Activated CD4-positive, alpha-beta T cell treated with anti-CD3 and anti-CD28 coated beads for 36 hours (primary cell): ENCODE measurements at regions not wholly inside any gene's neighbourhood (a gene's known extent, or its start where the extent isn't known, plus 50 kb on each side); places are given as distances from the start of the nearest gene placed in this dataset.
A peak's percentile ranks its signal among the peaks of the same experiment; 100 is the strongest.

Source experiments
- ATAC-seq: fragments of 200-7000 bp; cut with Tn5 transposase; one replicate; pipeline ENCODE4 v1.10.0; 2021; ENCODE audit warnings: mild to moderate bottlenecking, moderate library complexity
- CTCF ChIA-PET: fragments of 350-600 bp; sonication (Branson Sonifier 250); formaldehyde crosslinking; loops from one replicate; lab custom pipeline; 2021; ENCODE audit warnings: antibody characterized with exemption; lab: Charles Lee
- POLR2A ChIA-PET: fragments of 350-600 bp; sonication (Branson Sonifier 250); formaldehyde crosslinking; loops from one replicate; lab custom pipeline; 2021; ENCODE audit warnings: antibody characterized with exemption, inconsistent platforms; lab: Charles Lee
- DNase-seq: peaks from one replicate; pipeline ENCODE4 v3.0.0-alpha.2; 2020
- H3K27ac Mint-ChIP-seq: one replicate; pipeline ENCODE4 v1.8.0; 2021; ENCODE audit warnings: mixed read lengths
- H3K27me3 Mint-ChIP-seq: one replicate; pipeline ENCODE4 v1.8.0; 2021; ENCODE audit warnings: mixed read lengths
- H3K36me3 Mint-ChIP-seq: one replicate; pipeline ENCODE4 v1.8.0; 2021; ENCODE audit warnings: low read depth, mixed read lengths
- H3K4me1 Mint-ChIP-seq: one replicate; pipeline ENCODE4 v1.8.0; 2021; ENCODE audit warnings: mixed read lengths
- H3K4me3 Mint-ChIP-seq: one replicate; pipeline ENCODE4 v1.8.0; 2021; ENCODE audit warnings: mild to moderate bottlenecking, moderate library complexity, mixed read lengths
- H3K9me3 Mint-ChIP-seq: one replicate; pipeline ENCODE4 v1.8.0; 2021; ENCODE audit warnings: low read depth, mixed read lengths
- intact Hi-C, 2 experiments: fragments of 100-400 bp; cut with DNase I in 1 of 2; cut with micrococcal nuclease in 1 of 2; formaldehyde crosslinking; loops; one replicate each; pipeline versions ENCODE4 v1.14.2 to v1.15.1; 2022 to 2024; cut with DNase I, micrococcal nuclease

- Mint-ChIP-seq H3K27me3 (peaks cover 14% of the 10 kb centered on the region), H3K27ac (no peak overlapping the region), H3K9me3 (peaks cover 13% of the 10 kb centered on the region), H3K4me3 (no peak overlapping the region), H3K36me3 (no peaks in the 10 kb centered on the region), H3K4me1 (no peaks in the 10 kb centered on the region)
- ChIA-PET CTCF (no interaction called here), POLR2A (no interaction called here)
- DNase-seq (no peak), ATAC-seq (no peak)
- intact Hi-C loops: no loop called here
Observed at GRCh38 chr16:17817943-17818342, 347.2 kb upstream of the XYLT1 start.

- Mint-ChIP-seq H3K9me3 (peaks cover 13% of the 10 kb centered on the region), H3K36me3 (no peaks in the 10 kb centered on the region), H3K4me3 (no peak overlapping the region), H3K27me3 (peaks cover 13% of the 10 kb centered on the region), H3K4me1 (no peaks in the 10 kb centered on the region), H3K27ac (no peak overlapping the region)
- ATAC-seq (no peak), DNase-seq (no peak)
- intact Hi-C loops: no loop called here
- CTCF ChIA-PET: interaction anchor here (0.7 kb wide), 1 partner anchor 149 kb away, joined by 3 read pairs; no protein-coding TSS in a partner anchor
- POLR2A ChIA-PET: no interaction called here
Observed at GRCh38 chr16:17817260-17817659, 346.5 kb upstream of the XYLT1 start.

GRCh38 chr16:17812771-17813170 is 342.0 kb upstream of the XYLT1 start:
- Mint-ChIP-seq H3K36me3 (no peaks in the 10 kb centered on the region), H3K4me3 (no peak overlapping the region), H3K27ac (no peak overlapping the region), H3K27me3 (peaks cover 12% of the 10 kb centered on the region), H3K4me1 (no peaks in the 10 kb centered on the region), H3K9me3 (peaks cover 15% of the 10 kb centered on the region)
- no peak for ATAC-seq
- no peak for DNase-seq
- intact Hi-C loops: no loop called here
- ChIA-PET CTCF (no interaction called here), POLR2A (no interaction called here)

- H3K27ac Mint-ChIP-seq: no peak overlapping the region
- no peaks in the 10 kb centered on the region for H3K4me1 Mint-ChIP-seq
- H3K27me3 Mint-ChIP-seq: peaks cover 13% of the 10 kb centered on the region
- H3K4me3 Mint-ChIP-seq: no peak overlapping the region
- POLR2A ChIA-PET: no interaction called here
- CTCF ChIA-PET: no interaction called here
- H3K9me3 Mint-ChIP-seq: no peaks in the 10 kb centered on the region
- intact Hi-C loops: no loop called here
- ATAC-seq (no peak), DNase-seq (no peak)
- H3K36me3 Mint-ChIP-seq: no peaks in the 10 kb centered on the region
Observed at GRCh38 chr16:17804857-17805256, 334.1 kb upstream of the XYLT1 start.

- no peaks in the 10 kb centered on the region for H3K9me3 Mint-ChIP-seq
- ATAC-seq (no peak), DNase-seq (no peak)
- H3K36me3 Mint-ChIP-seq: no peaks in the 10 kb centered on the region
- H3K4me3 Mint-ChIP-seq: no peak overlapping the region
- intact Hi-C loops: no loop called here
- CTCF ChIA-PET: interaction anchor here (0.6 kb wide), 1 partner anchor 154 kb away, joined by 3 read pairs; no protein-coding TSS in a partner anchor
- peaks cover 13% of the 10 kb centered on the region for H3K27me3 Mint-ChIP-seq
- H3K27ac Mint-ChIP-seq: no peak overlapping the region
- no peaks in the 10 kb centered on the region for H3K4me1 Mint-ChIP-seq
- POLR2A ChIA-PET: no interaction called here
Observed at GRCh38 chr16:17803625-17804410, 333.1 kb upstream of the XYLT1 start.

- ChIA-PET POLR2A (no interaction called here), CTCF (no interaction called here)
- intact Hi-C loops: no loop called here
- H3K27ac Mint-ChIP-seq: no peak overlapping the region
- H3K27me3 Mint-ChIP-seq: peaks cover 18% of the 10 kb centered on the region
- no peaks in the 10 kb centered on the region for H3K4me1 Mint-ChIP-seq
- H3K9me3 Mint-ChIP-seq: no peaks in the 10 kb centered on the region
- DNase-seq: no peak
- no peaks in the 10 kb centered on the region for H3K36me3 Mint-ChIP-seq
- no peak for ATAC-seq
- no peak overlapping the region for H3K4me3 Mint-ChIP-seq
Observed at GRCh38 chr16:17802571-17802970, 331.8 kb upstream of the XYLT1 start.

GRCh38 chr16:17801068-17801467 is 330.3 kb upstream of the XYLT1 start:
- intact Hi-C loops: no loop called here
- Mint-ChIP-seq H3K9me3 (no peaks in the 10 kb centered on the region), H3K4me3 (no peak overlapping the region), H3K27me3 (peaks cover 14% of the 10 kb centered on the region), H3K4me1 (no peaks in the 10 kb centered on the region), H3K36me3 (no peaks in the 10 kb centered on the region), H3K27ac (no peak overlapping the region)
- DNase-seq (no peak), ATAC-seq (no peak)
- POLR2A ChIA-PET: interaction anchor here (0.6 kb wide), 1 partner anchor 417 kb away, joined by 3 read pairs; no protein-coding TSS in a partner anchor
- CTCF ChIA-PET: no interaction called here

- peaks cover 7% of the 10 kb centered on the region for H3K27me3 Mint-ChIP-seq
- intact Hi-C loops: no loop called here
- H3K27ac Mint-ChIP-seq: no peak overlapping the region
- ATAC-seq (no peak), DNase-seq (no peak)
- H3K4me3 Mint-ChIP-seq: no peak overlapping the region
- H3K36me3 Mint-ChIP-seq: no peaks in the 10 kb centered on the region
- no peaks in the 10 kb centered on the region for H3K4me1 Mint-ChIP-seq
- no peaks in the 10 kb centered on the region for H3K9me3 Mint-ChIP-seq
- CTCF ChIA-PET: no interaction called here
- POLR2A ChIA-PET: no interaction called here
Observed at GRCh38 chr16:17798716-17799115, 328.0 kb upstream of the XYLT1 start.

GRCh38 chr16:17793354-17793753 is 322.6 kb upstream of the XYLT1 start:
- intact Hi-C loops: no loop called here
- no peak overlapping the region for H3K27ac Mint-ChIP-seq
- ATAC-seq: no peak
- no peak for DNase-seq
- POLR2A ChIA-PET: no interaction called here
- H3K9me3 Mint-ChIP-seq: no peaks in the 10 kb centered on the region
- no peaks in the 10 kb centered on the region for H3K36me3 Mint-ChIP-seq
- no peak overlapping the region for H3K4me3 Mint-ChIP-seq
- H3K27me3 Mint-ChIP-seq: peaks cover 13% of the 10 kb centered on the region
- CTCF ChIA-PET: no interaction called here
- no peaks in the 10 kb centered on the region for H3K4me1 Mint-ChIP-seq

GRCh38 chr16:17784073-17784472 is 313.3 kb upstream of the XYLT1 start:
- Mint-ChIP-seq H3K27me3 (peaks cover 6% of the 10 kb centered on the region), H3K9me3 (no peaks in the 10 kb centered on the region), H3K4me1 (no peaks in the 10 kb centered on the region), H3K4me3 (no peak overlapping the region), H3K27ac (no peak overlapping the region), H3K36me3 (no peaks in the 10 kb centered on the region)
- ChIA-PET POLR2A (no interaction called here), CTCF (no interaction called here)
- ATAC-seq (no peak), DNase-seq (peak; percentile 10)
- intact Hi-C loops: loop anchor here in 1 of 2 experiments (10.0 kb wide), 1 partner anchor 61 kb away; no protein-coding TSS in a partner anchor

GRCh38 chr16:17780181-17780580 is 309.4 kb upstream of the XYLT1 start:
- Mint-ChIP-seq H3K27ac (no peak overlapping the region), H3K4me1 (no peaks in the 10 kb centered on the region), H3K4me3 (no peak overlapping the region), H3K36me3 (no peaks in the 10 kb centered on the region), H3K9me3 (peaks cover 3% of the 10 kb centered on the region), H3K27me3 (peaks cover 10% of the 10 kb centered on the region)
- ChIA-PET POLR2A (no interaction called here), CTCF (no interaction called here)
- ATAC-seq: no peak
- intact Hi-C loops: loop anchor here in 1 of 2 experiments (10.0 kb wide), 1 partner anchor 65 kb away; no protein-coding TSS in a partner anchor
- DNase-seq: no peak

GRCh38 chr16:17777408-17777863 is 306.7 kb upstream of the XYLT1 start:
- no peaks in the 10 kb centered on the region for H3K4me1 Mint-ChIP-seq
- ChIA-PET POLR2A (no interaction called here), CTCF (no interaction called here)
- DNase-seq: no peak
- no peaks in the 10 kb centered on the region for H3K36me3 Mint-ChIP-seq
- H3K4me3 Mint-ChIP-seq: no peak overlapping the region
- peaks cover 3% of the 10 kb centered on the region for H3K9me3 Mint-ChIP-seq
- no peak overlapping the region for H3K27ac Mint-ChIP-seq
- ATAC-seq: no peak
- intact Hi-C loops: no loop called here
- H3K27me3 Mint-ChIP-seq: peaks cover 7% of the 10 kb centered on the region
